ENCODE measurements at regions not wholly inside any gene's neighbourhood (a gene's known extent, or its start where the extent isn't known, plus 50 kb on each side); places are given as distances from the start of the nearest gene placed in this dataset.

DNA sequence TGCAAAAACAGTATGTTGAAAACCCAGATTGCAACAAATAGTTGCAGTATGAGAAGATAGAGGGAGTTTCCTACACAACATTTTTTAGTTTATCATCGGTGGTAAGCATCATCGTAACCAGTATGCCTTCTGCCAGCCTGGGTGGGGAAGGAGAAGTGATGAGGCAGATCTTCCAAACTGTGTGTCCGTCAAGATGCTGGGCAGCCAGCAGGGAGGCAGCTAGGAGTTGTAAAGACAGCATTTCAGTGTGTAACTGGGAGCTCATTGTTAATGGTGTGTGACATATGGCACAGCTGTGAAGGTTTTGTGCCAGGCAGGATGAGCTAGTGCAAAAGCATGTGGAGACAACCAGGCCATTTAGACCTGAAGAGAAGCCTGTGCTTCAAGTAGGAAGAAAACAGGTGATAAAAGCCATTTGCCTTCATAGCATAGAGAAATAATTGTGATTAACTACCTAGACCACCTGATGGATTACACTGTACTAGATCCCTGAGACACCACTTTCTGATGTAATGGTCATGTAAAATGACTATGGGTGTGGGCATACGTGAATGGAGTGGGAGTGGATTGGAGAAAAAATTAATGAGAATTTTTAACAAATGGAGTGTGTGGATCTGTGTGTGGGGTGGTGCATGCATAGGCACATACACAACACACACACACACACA lies 347.0 kb upstream of the ADAMTSL1 start:
- Histone ChIP-seq H2BK20ac (ENCODE audit: low read depth, low read length, poor library complexity, severe bottlenecking) (no peak overlapping the region), H2BK12ac (ENCODE audit: insufficient read length, low read depth, low read length) (no peak overlapping the region), H4K20me1 (ENCODE audit: control insufficient read depth, insufficient read depth, insufficient read length) (no peaks in the 10 kb centered on the region), H2AK5ac (ENCODE audit: insufficient read length, low read length) (no peak overlapping the region), H2BK15ac (ENCODE audit: low read depth, low read length) (no peak overlapping the region), H3K4ac (ENCODE audit: low read depth, low read length) (no peak overlapping the region), H3K23me2 (ENCODE audit: insufficient read length, low read depth, low read length, poor library complexity, severe bottlenecking) (no peaks in the 10 kb centered on the region), H3K27ac (ENCODE audit: insufficient read length, low read depth, low read length) (no peak overlapping the region), H3K18ac (ENCODE audit: insufficient read length, low read depth, low read length) (no peak overlapping the region), H3K4me2 (ENCODE audit: insufficient read depth, insufficient read length, low read length) (no peak overlapping the region), H2AFZ (ENCODE audit: low read length) (no peak overlapping the region), H4K8ac (replicated peaks; ENCODE audit: insufficient read length, low read depth, low read length) (no peak overlapping the region), H3K23ac (ENCODE audit: insufficient read length, low read depth, low read length) (no peak overlapping the region), H4K91ac (ENCODE audit: insufficient read length, low read depth, low read length) (no peak overlapping the region), H3K9me3 (ENCODE audit: control insufficient read depth, low read depth, low read length) (no peaks in the 10 kb centered on the region), H3T11ph (ENCODE audit: low read length) (no peak overlapping the region), H3K27me3 (ENCODE audit: insufficient read depth, low read length) (no peaks in the 10 kb centered on the region), H3K9ac (ENCODE audit: extremely low read depth, insufficient read length, low read length) (no peak overlapping the region), H3K14ac (ENCODE audit: insufficient read depth, low read length) (no peak overlapping the region), H2BK120ac (ENCODE audit: low read depth, low read length, poor library complexity, severe bottlenecking) (no peak overlapping the region), H3K4me1 (ENCODE audit: insufficient read depth, low read length) (peaks cover 3% of the 10 kb centered on the region; the same call in 1 of the 2 replicates), H2BK5ac (ENCODE audit: insufficient read length, low read length) (no peak overlapping the region), H4K5ac (ENCODE audit: insufficient read length, low read depth, low read length) (no peak overlapping the region), H3K79me1 (ENCODE audit: insufficient read depth, low read depth, low read length, poor library complexity, severe bottlenecking) (no peaks in the 10 kb centered on the region), H3K79me2 (ENCODE audit: insufficient read depth, low read length) (no peaks in the 10 kb centered on the region), H3K56ac (ENCODE audit: insufficient read length, low read depth, low read length) (no peak overlapping the region)
- Mint-ChIP-seq H3K36me3 (ENCODE audit: insufficient read depth in 1 of 3, low read depth in 3 of 3) (no peaks in the 10 kb centered on the region; a peak in 1 of 7 replicates), H3K9me3 (peaks cover 3 to 4% of the 10 kb centered on the region in 2 experiments; a peak in 2 of 5 replicates), H3K4me3 (no peak overlapping the region), H3K27ac (peak overlapping the region in 1 of 3 experiments; percentile 42; a peak in 1 of 7 replicates), H3K4me1 (peaks cover 8 to 9% of the 10 kb centered on the region in 2 experiments; a peak in 3 of 4 replicates), H3K27me3 (ENCODE audit: low read depth) (no peaks in the 10 kb centered on the region)
- DNase-seq = no peak
- no CpG with 5 or more reads among the region's 4 CpGs for WGBS (ENCODE audit: extremely low coverage, insufficient read length, low lambda C conversion rate)
- no peak for TF ChIP-seq CTCF (conservative IDR thresholded peaks at IDR 0.05)
